Ecto neural progenitor cell (in vitro differentiated cells): ENCODE measurements at regions not wholly inside any gene's neighbourhood (a gene's known extent, or its start where the extent isn't known, plus 50 kb on each side); places are given as distances from the start of the nearest gene placed in this dataset.
A peak's percentile ranks its signal among the peaks of the same experiment; 100 is the strongest.

Experiments
- DNase-seq: peaks from one replicate; pipeline ENCODE4 v3.0.0-alpha.2; 2018; ENCODE audit warnings: low spot score

- DNase-seq, result no peak
Measured at GRCh38 chr17:77474292-77474988, 333.7 kb downstream of the SEC14L1 start.

- DNase-seq, result no peak
Measured at GRCh38 chr17:77475016-77475976, 334.5 kb downstream of the SEC14L1 start.

- DNase-seq, result no peak
Measured at GRCh38 chr17:77476006-77476405, 335.2 kb downstream of the SEC14L1 start.

GRCh38 chr17:77476498-77476897 is 335.7 kb downstream of the SEC14L1 start:
- DNase-seq, result no peak

- DNase-seq, result no peak
Measured at GRCh38 chr17:77476931-77477805, 336.4 kb downstream of the SEC14L1 start.

GRCh38 chr17:77478281-77478680 is 337.5 kb downstream of the SEC14L1 start:
- no peak for DNase-seq

- DNase-seq, result no peak
Measured at GRCh38 chr17:77478899-77479298, 338.1 kb downstream of the SEC14L1 start.

- no peak for DNase-seq
Measured at GRCh38 chr17:77479372-77480198, 338.8 kb downstream of the SEC14L1 start.

- DNase-seq, result no peak
Measured at GRCh38 chr17:77480199-77480508, 339.4 kb downstream of the SEC14L1 start.

GRCh38 chr17:77480509-77481215 is 339.9 kb downstream of the SEC14L1 start:
- DNase-seq, result peak; percentile 69

GRCh38 chr17:77481476-77482374 is 341.0 kb downstream of the SEC14L1 start:
- no peak for DNase-seq

- no peak for DNase-seq
Measured at GRCh38 chr17:77482375-77483127, 341.8 kb downstream of the SEC14L1 start.

GRCh38 chr17:77483128-77483598 is 342.4 kb downstream of the SEC14L1 start:
- no peak for DNase-seq

GRCh38 chr17:77484111-77484510 is 343.3 kb downstream of the SEC14L1 start:
- DNase-seq, result no peak

- DNase-seq, result no peak
Measured at GRCh38 chr17:77485089-77485833, 344.5 kb downstream of the SEC14L1 start.

GRCh38 chr17:77487211-77487629 is 346.5 kb downstream of the SEC14L1 start:
- no peak for DNase-seq

GRCh38 chr17:77487677-77488530 is 347.1 kb downstream of the SEC14L1 start:
- DNase-seq, result no peak
